ENCODE measurements at regions not wholly inside any gene's neighbourhood (a gene's known extent, or its start where the extent isn't known, plus 50 kb on each side); places are given as distances from the start of the nearest gene placed in this dataset.

GRCh38 chr13:73519396-73520116 lies 460.8 kb downstream of the KLF5 start:
- TF ChIP-seq CTCF (IDR thresholded peaks at IDR 0.05): no peak
- no peak for TF ChIP-seq POLR2A (IDR thresholded peaks at IDR 0.05)

Data from body of pancreas (tissue), 4 donors.